ENCODE measurements at regions not wholly inside any gene's neighbourhood (a gene's known extent, or its start where the extent isn't known, plus 50 kb on each side); places are given as distances from the start of the nearest gene placed in this dataset.

- no peak for DNase-seq (ENCODE audit: low read depth in 2 of 2)
- no peak for TF ChIP-seq CTCF (IDR thresholded peaks at IDR 0.05; ENCODE audit: low read depth, low read length)
- no peak overlapping the region for H3K4me3 ChIP-seq (replicated peaks in 1 of 2; ENCODE audit: low read depth in 2 of 2, low read length in 2 of 2)
Measured at GRCh38 chr13:22227895-22228294, 557.0 kb downstream of the FGF9 start.

- no peak for DNase-seq (ENCODE audit: low read depth in 2 of 2)
- TF ChIP-seq CTCF (IDR thresholded peaks at IDR 0.05; ENCODE audit: low read depth, low read length): no peak
- H3K4me3 ChIP-seq (replicated peaks in 1 of 2; ENCODE audit: low read depth in 2 of 2, low read length in 2 of 2): no peak overlapping the region
Measured at GRCh38 chr13:22229916-22230315, 559.0 kb downstream of the FGF9 start.

GRCh38 chr13:22232186-22232585 lies 561.3 kb downstream of the FGF9 start:
- no peak for DNase-seq (ENCODE audit: low read depth in 2 of 2)
- H3K4me3 ChIP-seq (replicated peaks in 1 of 2; ENCODE audit: low read depth in 2 of 2, low read length in 2 of 2): no peak overlapping the region
- no peak for TF ChIP-seq CTCF (IDR thresholded peaks at IDR 0.05; ENCODE audit: low read depth, low read length)

GRCh38 chr13:22235285-22235949 lies 564.5 kb downstream of the FGF9 start:
- no peak for TF ChIP-seq CTCF (IDR thresholded peaks at IDR 0.05; ENCODE audit: low read depth, low read length)
- no peak for DNase-seq (ENCODE audit: low read depth in 2 of 2)
- H3K4me3 ChIP-seq (replicated peaks in 1 of 2; ENCODE audit: low read depth in 2 of 2, low read length in 2 of 2): no peak overlapping the region

GRCh38 chr13:22235950-22236290 lies 565.0 kb downstream of the FGF9 start:
- no peak overlapping the region for H3K4me3 ChIP-seq (replicated peaks in 1 of 2; ENCODE audit: low read depth in 2 of 2, low read length in 2 of 2)
- no peak for DNase-seq (ENCODE audit: low read depth in 2 of 2)
- no peak for TF ChIP-seq CTCF (IDR thresholded peaks at IDR 0.05; ENCODE audit: low read depth, low read length)

- no peak for DNase-seq (ENCODE audit: low read depth in 2 of 2)
- no peak for TF ChIP-seq CTCF (IDR thresholded peaks at IDR 0.05; ENCODE audit: low read depth, low read length)
- no peak overlapping the region for H3K4me3 ChIP-seq (replicated peaks in 1 of 2; ENCODE audit: low read depth in 2 of 2, low read length in 2 of 2)
Measured at GRCh38 chr13:22238269-22238668, 567.4 kb downstream of the FGF9 start.

GRCh38 chr13:22240716-22241115 lies 569.8 kb downstream of the FGF9 start:
- no peak for DNase-seq (ENCODE audit: low read depth in 2 of 2)
- TF ChIP-seq CTCF (IDR thresholded peaks at IDR 0.05; ENCODE audit: low read depth, low read length): no peak
- H3K4me3 ChIP-seq (replicated peaks in 1 of 2; ENCODE audit: low read depth in 2 of 2, low read length in 2 of 2): no peak overlapping the region
